MM.1S (cell line): ENCODE measurements at regions not wholly inside any gene's neighbourhood (a gene's known extent, or its start where the extent isn't known, plus 50 kb on each side); places are given as distances from the start of the nearest gene placed in this dataset.

Source experiments
- DNase-seq: peaks from one replicate; pipeline ENCODE4 v3.0.0-alpha.2; 2015
- H2AFZ ChIP-seq: fragments of 300-600 bp; sonication (generic); 2 replicates; pipeline ENCODE4 v1.6.0; 2016; ENCODE audit warnings: antibody characterized with exemption, low read length
- H3F3A ChIP-seq: fragments of 300-600 bp; sonication (generic); 2 replicates; pipeline ENCODE4 v1.6.1; 2016; ENCODE audit warnings: mild to moderate bottlenecking, antibody characterized with exemption, low read length, moderate library complexity, mixed read lengths; ENCODE audit not compliant: insufficient read depth
- H3K27ac ChIP-seq: fragments of 300-600 bp; sonication (generic); 2 replicates; pipeline ENCODE4 v1.5.1; 2016; ENCODE audit warnings: mild to moderate bottlenecking, low read length
- H3K27me3 ChIP-seq: fragments of 300-600 bp; sonication (generic); replicated peaks from 2 replicates; pipeline ENCODE4 v1.6.0; 2016; ENCODE audit warnings: low read length; ENCODE audit not compliant: insufficient read depth
- H3K36me3 ChIP-seq: fragments of 300-600 bp; sonication (generic); replicated peaks from 2 replicates; pipeline ENCODE4 v1.6.1; 2016; ENCODE audit warnings: mild to moderate bottlenecking, low read length, mixed read lengths; ENCODE audit not compliant: insufficient read depth
- H3K4me1 ChIP-seq: fragments of 300-600 bp; sonication (generic); 2 replicates; pipeline ENCODE4 v1.6.1; 2016; ENCODE audit warnings: low read length, mixed read lengths
- H3K4me2 ChIP-seq: fragments of 300-600 bp; sonication (generic); 2 replicates; pipeline ENCODE4 v1.6.0; 2016; ENCODE audit warnings: low read depth, low read length
- H3K4me3 ChIP-seq: fragments of 300-600 bp; sonication (generic); 2 replicates; pipeline ENCODE4 v1.5.1; 2016; ENCODE audit warnings: low read length, mixed read lengths
- H3K79me2 ChIP-seq: fragments of 300-600 bp; sonication (generic); 2 replicates; pipeline ENCODE4 v1.6.1; 2016; ENCODE audit warnings: mixed run types, low read length, mixed read lengths
- H3K9ac ChIP-seq: fragments of 300-600 bp; sonication (generic); 2 replicates; pipeline ENCODE4 v1.6.1; 2016; ENCODE audit warnings: low read length, mixed read lengths
- H3K9me2 ChIP-seq: fragments of 300-600 bp; sonication (generic); replicated peaks from 2 replicates; pipeline ENCODE4 v1.6.1; 2016; ENCODE audit warnings: mild to moderate bottlenecking, low read length, mixed read lengths; ENCODE audit not compliant: insufficient read depth
- H3K9me3 ChIP-seq: fragments of 300-600 bp; sonication (generic); replicated peaks from 2 replicates; pipeline ENCODE4 v1.6.1; 2016; ENCODE audit warnings: mild to moderate bottlenecking, low read length, mixed read lengths; ENCODE audit not compliant: insufficient read depth
- H4K20me1 ChIP-seq: fragments of 300-600 bp; sonication (generic); 2 replicates; pipeline ENCODE4 v1.6.1; 2016; ENCODE audit warnings: mild to moderate bottlenecking, low read length, moderate library complexity, mixed read lengths; ENCODE audit not compliant: insufficient read depth
- CTCF ChIP-seq: fragments of 300-600 bp; sonication (generic); IDR thresholded peaks from 2 replicates; pipeline ENCODE4 v1.5.1; 2016; ENCODE audit warnings: antibody characterized with exemption, low read length, mixed read lengths
- EZH2 ChIP-seq: fragments of 300-600 bp; sonication (generic); optimal IDR thresholded peaks from 2 replicates; pipeline ENCODE3; 2017; ENCODE audit warnings: low read depth, mild to moderate bottlenecking, antibody characterized with exemption, low read length, mixed read lengths
- EZH2phosphoT487 ChIP-seq: fragments of 300-600 bp; sonication (generic); IDR thresholded peaks from 2 replicates; pipeline ENCODE4 v1.6.1; 2018; ENCODE audit warnings: antibody characterized with exemption, low read length

- Histone ChIP-seq H3K36me3 (no peaks in the 10 kb centered on the region), H3K9ac (no peak overlapping the region), H3K4me3 (no peak overlapping the region), H3K79me2 (no peaks in the 10 kb centered on the region), H3K9me3 (no peaks in the 10 kb centered on the region), H4K20me1 (no peaks in the 10 kb centered on the region), H3K4me1 (no peaks in the 10 kb centered on the region), H3K27me3 (no peaks in the 10 kb centered on the region), H2AFZ (no peak overlapping the region), H3K4me2 (no peak overlapping the region), H3K9me2 (no peaks in the 10 kb centered on the region), H3F3A (no peaks in the 10 kb centered on the region), H3K27ac (no peak overlapping the region)
- DNase-seq: no peak
- TF ChIP-seq CTCF (no peak), EZH2phosphoT487 (no peak), EZH2 (no peak)
These were observed 1348.4 kb upstream of the B3GALT2 start for GRCh38 chr1:194534784-194535183.

GRCh38 chr1:194533641-194534040 is 1347.2 kb upstream of the B3GALT2 start:
- DNase-seq: no peak
- Histone ChIP-seq H3F3A (no peaks in the 10 kb centered on the region), H4K20me1 (no peaks in the 10 kb centered on the region), H3K9ac (no peak overlapping the region), H3K4me1 (no peaks in the 10 kb centered on the region), H3K4me3 (no peak overlapping the region), H3K27ac (no peak overlapping the region), H3K36me3 (no peaks in the 10 kb centered on the region), H2AFZ (no peak overlapping the region), H3K4me2 (no peak overlapping the region), H3K79me2 (no peaks in the 10 kb centered on the region), H3K9me2 (no peaks in the 10 kb centered on the region), H3K27me3 (no peaks in the 10 kb centered on the region), H3K9me3 (no peaks in the 10 kb centered on the region)
- TF ChIP-seq CTCF (no peak), EZH2phosphoT487 (no peak), EZH2 (no peak)

- no peak for DNase-seq
- Histone ChIP-seq H3K27ac (no peak overlapping the region), H3F3A (no peaks in the 10 kb centered on the region), H3K79me2 (no peaks in the 10 kb centered on the region), H3K4me3 (no peak overlapping the region), H3K4me2 (no peak overlapping the region), H3K9me3 (no peaks in the 10 kb centered on the region), H4K20me1 (no peaks in the 10 kb centered on the region), H2AFZ (no peak overlapping the region), H3K27me3 (no peaks in the 10 kb centered on the region), H3K36me3 (no peaks in the 10 kb centered on the region), H3K9ac (no peak overlapping the region), H3K9me2 (no peaks in the 10 kb centered on the region), H3K4me1 (no peaks in the 10 kb centered on the region)
- no peak for TF ChIP-seq CTCF
- TF ChIP-seq EZH2phosphoT487: no peak
- no peak for TF ChIP-seq EZH2
These were observed 1331.2 kb upstream of the B3GALT2 start for GRCh38 chr1:194517567-194517966.

DNA sequence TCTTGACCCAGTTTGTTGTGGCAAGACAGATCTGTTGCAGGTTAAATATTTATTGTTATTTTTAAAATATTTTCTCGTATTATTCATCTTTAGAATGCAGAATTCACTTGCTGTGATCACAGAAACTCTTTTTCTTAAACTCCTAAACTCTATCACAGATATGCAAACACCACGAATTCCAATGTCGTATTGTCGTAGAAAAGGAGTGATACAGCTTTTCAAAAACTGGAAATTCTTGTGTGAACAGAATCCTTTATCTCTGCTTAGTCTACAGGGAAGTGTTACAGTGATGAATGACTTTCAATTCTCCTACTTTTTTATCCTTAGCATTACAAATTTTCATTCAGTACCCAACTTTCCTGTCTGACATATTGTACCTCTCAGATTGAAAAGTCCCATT is 1329.5 kb upstream of the B3GALT2 start:
- no peaks in the 10 kb centered on the region for H3K27me3 ChIP-seq
- H3F3A ChIP-seq: no peaks in the 10 kb centered on the region
- no peaks in the 10 kb centered on the region for H3K4me1 ChIP-seq
- no peak for TF ChIP-seq EZH2
- no peaks in the 10 kb centered on the region for H3K36me3 ChIP-seq
- H3K4me3 ChIP-seq: no peak overlapping the region
- no peak overlapping the region for H3K4me2 ChIP-seq
- no peaks in the 10 kb centered on the region for H3K9me2 ChIP-seq
- H3K9ac ChIP-seq: no peak overlapping the region
- no peak overlapping the region for H3K27ac ChIP-seq
- no peaks in the 10 kb centered on the region for H4K20me1 ChIP-seq
- DNase-seq: no peak
- no peak overlapping the region for H2AFZ ChIP-seq
- H3K79me2 ChIP-seq: no peaks in the 10 kb centered on the region
- H3K9me3 ChIP-seq: no peaks in the 10 kb centered on the region
